ENCODE measurements at regions not wholly inside any gene's neighbourhood (a gene's known extent, or its start where the extent isn't known, plus 50 kb on each side); places are given as distances from the start of the nearest gene placed in this dataset.

DNA sequence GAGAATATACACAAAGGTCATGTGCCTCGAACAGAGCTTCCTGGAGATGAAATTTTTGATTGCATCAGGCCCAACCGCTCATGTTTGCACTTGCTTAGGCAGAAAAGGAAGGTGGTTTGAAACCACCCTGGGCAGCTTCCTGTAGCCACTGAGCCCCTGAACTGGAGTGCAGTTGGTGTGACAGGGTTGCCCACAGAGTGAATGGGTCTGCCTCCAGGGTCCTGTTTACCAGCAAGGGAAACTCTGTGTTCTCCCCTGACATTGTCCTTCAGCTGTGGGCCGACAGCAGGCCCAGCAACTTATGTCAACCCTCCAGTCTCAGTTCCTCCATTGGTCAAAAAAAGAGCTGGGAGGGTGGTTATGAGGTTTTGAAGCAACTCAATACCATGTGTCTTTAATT lies 289.6 kb downstream of the KIF4B start:
- intact Hi-C loops (cut with DNase I; ENCODE audit: low total_unique reads), result no loop called here

DNA sequence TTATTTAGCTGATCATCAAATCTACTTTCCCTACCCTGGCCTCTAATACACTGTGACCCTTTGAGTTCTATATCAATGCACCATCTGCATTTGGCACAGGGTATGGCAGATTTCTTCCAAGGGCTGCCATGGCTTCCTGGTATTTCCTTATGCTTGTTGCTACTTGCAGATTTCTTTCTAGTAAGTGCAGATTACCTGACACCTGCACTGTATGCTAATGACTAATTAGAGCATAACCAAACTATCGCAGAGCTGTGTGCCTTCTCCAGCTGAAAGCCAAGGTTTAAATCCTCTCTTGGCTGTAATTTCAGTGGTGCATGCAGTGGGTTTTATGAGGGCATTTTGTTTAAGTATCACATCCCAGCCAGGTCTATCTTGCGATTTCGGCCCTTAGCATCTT lies 293.7 kb downstream of the KIF4B start:
- TF ChIP-seq, protein P1, sequence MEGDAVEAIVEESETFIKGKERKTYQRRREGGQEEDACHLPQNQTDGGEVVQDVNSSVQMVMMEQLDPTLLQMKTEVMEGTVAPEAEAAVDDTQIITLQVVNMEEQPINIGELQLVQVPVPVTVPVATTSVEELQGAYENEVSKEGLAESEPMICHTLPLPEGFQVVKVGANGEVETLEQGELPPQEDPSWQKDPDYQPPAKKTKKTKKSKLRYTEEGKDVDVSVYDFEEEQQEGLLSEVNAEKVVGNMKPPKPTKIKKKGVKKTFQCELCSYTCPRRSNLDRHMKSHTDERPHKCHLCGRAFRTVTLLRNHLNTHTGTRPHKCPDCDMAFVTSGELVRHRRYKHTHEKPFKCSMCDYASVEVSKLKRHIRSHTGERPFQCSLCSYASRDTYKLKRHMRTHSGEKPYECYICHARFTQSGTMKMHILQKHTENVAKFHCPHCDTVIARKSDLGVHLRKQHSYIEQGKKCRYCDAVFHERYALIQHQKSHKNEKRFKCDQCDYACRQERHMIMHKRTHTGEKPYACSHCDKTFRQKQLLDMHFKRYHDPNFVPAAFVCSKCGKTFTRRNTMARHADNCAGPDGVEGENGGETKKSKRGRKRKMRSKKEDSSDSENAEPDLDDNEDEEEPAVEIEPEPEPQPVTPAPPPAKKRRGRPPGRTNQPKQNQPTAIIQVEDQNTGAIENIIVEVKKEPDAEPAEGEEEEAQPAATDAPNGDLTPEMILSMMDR (IDR thresholded peaks at IDR 0.05), result no peak
- TF ChIP-seq POLR2AphosphoS5 (IDR thresholded peaks at IDR 0.05) (no peak), POLR2A (IDR thresholded peaks at IDR 0.05) (no peak)
- Histone ChIP-seq H3K9me3 (no peaks in the 10 kb centered on the region), H3K4me1 (no peaks in the 10 kb centered on the region), H3K27ac (no peak overlapping the region), H3K27me3 (no peaks in the 10 kb centered on the region), H3K4me3 (no peak overlapping the region), H3K36me3 (no peaks in the 10 kb centered on the region)
- intact Hi-C loops (cut with DNase I; ENCODE audit: low total_unique reads), result no loop called here
- DNase-seq (ENCODE audit: low spot score in 2 of 2), result no peak

More for the DNA sequence above, 289.6 kb downstream of the KIF4B start:
- Histone ChIP-seq H3K4me1 (no peaks in the 10 kb centered on the region), H3K4me3 (no peak overlapping the region), H3K36me3 (no peaks in the 10 kb centered on the region), H3K27ac (no peak overlapping the region), H3K27me3 (no peaks in the 10 kb centered on the region), H3K9me3 (no peaks in the 10 kb centered on the region)
- no peak for DNase-seq (ENCODE audit: low spot score in 2 of 2)
- TF ChIP-seq POLR2AphosphoS5 (IDR thresholded peaks at IDR 0.05) (no peak), POLR2A (IDR thresholded peaks at IDR 0.05) (no peak)
- TF ChIP-seq, protein P1 (IDR thresholded peaks at IDR 0.05), result no peak

DNA sequence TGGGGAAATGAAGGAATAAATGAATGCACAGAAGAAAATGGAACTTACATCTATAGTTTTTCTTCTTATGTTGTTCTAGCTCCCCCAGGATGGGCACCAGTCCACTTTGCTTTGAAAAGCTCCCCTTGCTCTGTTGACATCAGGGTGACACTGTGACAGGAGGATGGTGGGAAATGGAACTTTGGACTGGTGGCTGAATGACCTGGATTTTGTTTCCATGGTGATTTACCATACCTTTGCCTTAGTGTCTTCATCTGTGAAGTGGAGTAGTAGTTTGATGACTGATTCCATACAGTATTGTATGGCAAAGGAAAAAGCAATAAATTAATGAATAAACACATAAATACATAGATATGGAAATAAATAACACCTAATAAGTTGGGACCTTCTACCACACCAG lies 294.7 kb downstream of the KIF4B start:
- H3K4me1 ChIP-seq, result no peaks in the 10 kb centered on the region
- H3K9me3 ChIP-seq, result no peaks in the 10 kb centered on the region
- H3K4me3 ChIP-seq, result no peak overlapping the region
- intact Hi-C loops (cut with DNase I; ENCODE audit: low total_unique reads), result no loop called here
- no peaks in the 10 kb centered on the region for H3K36me3 ChIP-seq
- no peaks in the 10 kb centered on the region for H3K27me3 ChIP-seq
- H3K27ac ChIP-seq, result no peak overlapping the region
- TF ChIP-seq POLR2A (IDR thresholded peaks at IDR 0.05) (no peak), POLR2AphosphoS5 (IDR thresholded peaks at IDR 0.05) (no peak)
- TF ChIP-seq, protein P1 (IDR thresholded peaks at IDR 0.05), result no peak
- no peak for DNase-seq (ENCODE audit: low spot score in 2 of 2)

DNA sequence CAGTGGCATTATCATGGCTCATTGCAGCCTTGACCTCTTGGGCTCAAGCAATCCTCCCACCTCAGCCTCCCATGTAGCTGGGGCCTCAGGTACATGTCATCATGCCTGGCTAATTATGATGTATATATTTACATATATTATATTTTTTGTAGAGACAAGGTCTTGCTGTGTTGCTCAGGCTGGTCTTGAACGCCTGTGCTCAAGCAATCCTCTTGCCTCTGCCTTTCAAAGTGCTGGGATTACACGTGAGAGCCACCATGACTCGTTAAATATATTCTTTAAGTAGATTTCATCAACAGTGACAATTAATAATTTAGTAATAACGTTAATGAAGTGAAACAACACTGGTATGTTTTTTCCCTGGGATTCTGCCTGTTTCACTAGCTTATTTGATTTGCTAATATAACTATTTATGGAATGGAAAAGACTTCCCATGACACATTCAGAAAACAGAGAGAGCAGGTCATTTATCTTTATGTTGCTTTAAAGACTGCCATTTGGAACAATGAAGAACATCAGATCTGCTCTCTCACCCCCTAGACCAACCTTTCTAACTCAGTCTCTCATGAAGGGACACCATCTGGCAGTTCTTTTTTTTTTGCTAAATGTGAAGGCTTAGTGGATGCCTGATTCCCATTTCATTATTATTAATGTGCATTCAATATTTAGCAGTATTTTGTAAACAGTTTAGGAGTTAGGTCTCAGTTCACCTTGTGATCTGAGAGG lies 295.6 kb downstream of the KIF4B start:
- intact Hi-C loops (cut with DNase I; ENCODE audit: low total_unique reads), result no loop called here
- DNase-seq (ENCODE audit: low spot score in 2 of 2), result no peak

DNA sequence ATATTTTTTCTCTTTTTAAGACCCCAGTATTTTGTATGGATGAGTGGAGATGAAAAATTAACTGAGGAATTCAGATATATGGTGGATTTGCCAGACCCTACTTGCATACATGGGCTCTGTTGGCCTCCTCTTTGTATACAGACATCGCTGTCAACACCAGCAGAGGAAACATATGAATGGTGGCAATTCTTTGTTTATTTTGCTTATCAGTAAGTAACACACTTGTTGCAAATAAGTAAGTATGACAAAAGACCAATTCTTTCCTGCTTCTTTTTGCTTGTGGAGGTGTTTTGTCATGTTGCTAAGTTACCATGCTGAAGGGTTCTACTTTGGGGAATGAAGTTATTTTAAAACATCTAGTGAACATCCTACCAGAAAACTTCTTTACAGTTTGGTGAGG lies 298.2 kb downstream of the KIF4B start:
- no peak for DNase-seq (ENCODE audit: low spot score in 2 of 2)
- no peaks in the 10 kb centered on the region for H3K27me3 ChIP-seq
- TF ChIP-seq POLR2AphosphoS5 (IDR thresholded peaks at IDR 0.05) (no peak), POLR2A (IDR thresholded peaks at IDR 0.05) (no peak)
- TF ChIP-seq, protein P1 (IDR thresholded peaks at IDR 0.05), result no peak
- no peak overlapping the region for H3K27ac ChIP-seq
- intact Hi-C loops (cut with DNase I; ENCODE audit: low total_unique reads), result no loop called here
- H3K4me1 ChIP-seq, result no peaks in the 10 kb centered on the region
- no peaks in the 10 kb centered on the region for H3K36me3 ChIP-seq
- no peak overlapping the region for H3K4me3 ChIP-seq
- no peaks in the 10 kb centered on the region for H3K9me3 ChIP-seq

More for the DNA sequence above, 295.6 kb downstream of the KIF4B start:
- Histone ChIP-seq H3K36me3 (no peaks in the 10 kb centered on the region), H3K4me3 (no peak overlapping the region), H3K9me3 (no peaks in the 10 kb centered on the region), H3K27ac (no peak overlapping the region), H3K27me3 (no peaks in the 10 kb centered on the region), H3K4me1 (no peaks in the 10 kb centered on the region)
- TF ChIP-seq, protein P1 (IDR thresholded peaks at IDR 0.05), result no peak
- TF ChIP-seq POLR2A (IDR thresholded peaks at IDR 0.05), result no peak
- no peak for TF ChIP-seq POLR2AphosphoS5 (IDR thresholded peaks at IDR 0.05)
